H9 (cell line): ENCODE measurements at regions not wholly inside any gene's neighbourhood (a gene's known extent, or its start where the extent isn't known, plus 50 kb on each side); places are given as distances from the start of the nearest gene placed in this dataset.

ENCODE experiments used
- DNase-seq: peaks from one replicate; pipeline ENCODE4 v3.0.0-alpha.2; 2017
- H2AFZ ChIP-seq: one replicate; pipeline ENCODE4 v1.6.1; 2013; ENCODE audit warnings: mild to moderate bottlenecking, low read length, control low read depth, moderate library complexity
- H2AK5ac ChIP-seq: 2 replicates; pipeline ENCODE4 v1.6.1; 2013; ENCODE audit warnings: low read length, control low read depth, mixed read lengths; ENCODE audit not compliant: insufficient read length
- H2BK120ac ChIP-seq: one replicate; pipeline ENCODE4 v1.6.1; 2013; ENCODE audit warnings: low read depth, mild to moderate bottlenecking, low read length, control low read depth, inconsistent platforms; ENCODE audit not compliant: poor library complexity, severe bottlenecking
- H2BK12ac ChIP-seq: 2 replicates; pipeline ENCODE4 v1.6.1; 2013; ENCODE audit warnings: low read length, control low read depth, mixed read lengths, low read depth; ENCODE audit not compliant: insufficient read length
- H2BK15ac ChIP-seq: 2 replicates; pipeline ENCODE4 v1.6.1; 2013; ENCODE audit warnings: low read depth, low read length, control low read depth
- H2BK20ac ChIP-seq: one replicate; pipeline ENCODE4 v1.6.1; 2013; ENCODE audit warnings: low read depth, mild to moderate bottlenecking, low read length, control low read depth, inconsistent platforms; ENCODE audit not compliant: poor library complexity, severe bottlenecking
- H2BK5ac ChIP-seq: 2 replicates; pipeline ENCODE4 v1.6.1; 2013; ENCODE audit warnings: low read length, control low read depth, mixed read lengths; ENCODE audit not compliant: insufficient read length
- H3K14ac ChIP-seq: 2 replicates; pipeline ENCODE4 v1.6.1; 2013; ENCODE audit warnings: low read length, control low read depth; ENCODE audit not compliant: insufficient read depth
- H3K18ac ChIP-seq: 2 replicates; pipeline ENCODE4 v1.6.1; 2013; ENCODE audit warnings: low read depth, mild to moderate bottlenecking, mixed read lengths, low read length, control low read depth; ENCODE audit not compliant: insufficient read length
- H3K23ac ChIP-seq: 2 replicates; pipeline ENCODE4 v1.6.1; 2013; ENCODE audit warnings: low read length, control low read depth, mixed read lengths, low read depth; ENCODE audit not compliant: insufficient read length
- H3K23me2 ChIP-seq: 2 replicates; pipeline ENCODE4 v1.6.1; 2013; ENCODE audit warnings: low read depth, mild to moderate bottlenecking, mixed read lengths, low read length, control low read depth; ENCODE audit not compliant: insufficient read length, poor library complexity, severe bottlenecking
- H3K27ac ChIP-seq: 2 replicates; pipeline ENCODE4 v1.5.1; 2013; ENCODE audit warnings: low read length, control low read depth, mixed read lengths, low read depth; ENCODE audit not compliant: insufficient read length
- H3K27me3 ChIP-seq: 2 replicates; pipeline ENCODE4 v1.6.1; 2013; ENCODE audit warnings: low read length, control low read depth, inconsistent platforms; ENCODE audit not compliant: insufficient read depth
- H3K4ac ChIP-seq: 2 replicates; pipeline ENCODE4 v1.6.1; 2013; ENCODE audit warnings: low read depth, mild to moderate bottlenecking, control low read depth, inconsistent platforms, low read length, moderate library complexity
- H3K4me1 ChIP-seq: 2 replicates; pipeline ENCODE4 v1.6.1; 2013; ENCODE audit warnings: low read length, control low read depth, inconsistent platforms; ENCODE audit not compliant: insufficient read depth
- H3K4me2 ChIP-seq: 2 replicates; pipeline ENCODE4 v1.6.1; 2013; ENCODE audit warnings: low read length, control low read depth, mixed read lengths; ENCODE audit not compliant: insufficient read length, insufficient read depth
- H3K56ac ChIP-seq: 2 replicates; pipeline ENCODE4 v1.6.1; 2013; ENCODE audit warnings: low read depth, mild to moderate bottlenecking, mixed read lengths, low read length, control low read depth; ENCODE audit not compliant: insufficient read length
- H3K79me1 ChIP-seq: 2 replicates; pipeline ENCODE4 v1.6.1; 2013; ENCODE audit warnings: low read depth, mild to moderate bottlenecking, moderate library complexity, low read length, control low read depth, inconsistent platforms; ENCODE audit not compliant: insufficient read depth, poor library complexity, severe bottlenecking
- H3K79me2 ChIP-seq: 2 replicates; pipeline ENCODE4 v1.6.1; 2013; ENCODE audit warnings: low read length, control low read depth, inconsistent platforms; ENCODE audit not compliant: insufficient read depth
- H3K9ac ChIP-seq: 2 replicates; pipeline ENCODE4 v1.6.1; 2013; ENCODE audit warnings: low read length, control low read depth, mixed read lengths; ENCODE audit not compliant: insufficient read length; ENCODE audit errors: extremely low read depth
- H3K9me3 ChIP-seq: one replicate; pipeline ENCODE4 v1.6.1; 2013; ENCODE audit warnings: low read depth, low read length, inconsistent platforms; ENCODE audit not compliant: control insufficient read depth
- H3T11ph ChIP-seq: one replicate; pipeline ENCODE4 v1.6.1; 2013; ENCODE audit warnings: mild to moderate bottlenecking, low read length, control low read depth, inconsistent platforms
- H4K20me1 ChIP-seq: one replicate; pipeline ENCODE4 v1.6.1; 2013; ENCODE audit not compliant: control insufficient read depth, insufficient read length, insufficient read depth
- H4K5ac ChIP-seq: 2 replicates; pipeline ENCODE4 v1.6.1; 2013; ENCODE audit warnings: low read depth, mild to moderate bottlenecking, mixed read lengths, low read length, control low read depth; ENCODE audit not compliant: insufficient read length
- H4K8ac ChIP-seq: replicated peaks from 2 replicates; pipeline ENCODE4 v1.6.1; 2013; ENCODE audit warnings: low read length, control low read depth, mixed read lengths, low read depth; ENCODE audit not compliant: insufficient read length
- H4K91ac ChIP-seq: 2 replicates; pipeline ENCODE4 v1.6.1; 2013; ENCODE audit warnings: low read depth, mild to moderate bottlenecking, moderate library complexity, mixed read lengths, low read length, control low read depth; ENCODE audit not compliant: insufficient read length
- H3K27ac Mint-ChIP-seq, 3 experiments: 2 replicates in 2 of 3; 3 replicates in 1 of 3; pipeline ENCODE4 v1.8.0; 2020 to 2021; ENCODE audit warnings: mixed read lengths in 3 of 3, mild to moderate bottlenecking in 1 of 3, moderate library complexity in 1 of 3
- H3K27me3 Mint-ChIP-seq: 2 replicates; pipeline ENCODE4 v1.8.0; 2021; ENCODE audit warnings: low read depth, mild to moderate bottlenecking, moderate library complexity, mixed read lengths
- H3K36me3 Mint-ChIP-seq, 3 experiments: 2 replicates in 2 of 3; 3 replicates in 1 of 3; pipeline ENCODE4 v1.8.0; 2020 to 2021; ENCODE audit warnings: low read depth in 3 of 3, mixed read lengths in 3 of 3; ENCODE audit not compliant: insufficient read depth in 1 of 3
- H3K4me1 Mint-ChIP-seq, 2 experiments: 2 replicates each; pipeline ENCODE4 v1.8.0; 2020; ENCODE audit warnings: mixed read lengths in 2 of 2
- H3K4me3 Mint-ChIP-seq, 2 experiments: 2 replicates in 1 of 2; 3 replicates in 1 of 2; pipeline ENCODE4 v1.8.0; 2020 to 2021; ENCODE audit warnings: mild to moderate bottlenecking in 2 of 2, mixed read lengths in 2 of 2, moderate library complexity in 1 of 2
- H3K9me3 Mint-ChIP-seq, 2 experiments: 2 replicates in 1 of 2; 3 replicates in 1 of 2; pipeline ENCODE4 v1.8.0; 2020; ENCODE audit warnings: mild to moderate bottlenecking in 2 of 2, mixed read lengths in 2 of 2, moderate library complexity in 1 of 2
- CTCF ChIP-seq: fragments of 200-600 bp; sonication (generic); conservative IDR thresholded peaks from 3 replicates; pipeline ENCODE4 v1.8.0; 2021; ENCODE audit warnings: antibody characterized with exemption, mild to moderate bottlenecking
- WGBS: extraction: QIAGEN DNeasy Blood & Tissue Kit; methylation state at CpG from one replicate; pipeline ENCODE4 v1.1.7; 2013; ENCODE audit warnings: missing lambda C conversion rate, low lambda C conversion rate, mixed read lengths; ENCODE audit not compliant: insufficient read length; ENCODE audit errors: extremely low coverage; 5-methylcytosine and 5-hydroxymethylcytosine counted together

- H2AFZ ChIP-seq: no peak overlapping the region
- H2AK5ac ChIP-seq: no peak overlapping the region
- H3T11ph ChIP-seq: no peak overlapping the region
- H3K27me3 ChIP-seq: no peaks in the 10 kb centered on the region
- TF ChIP-seq CTCF: no peak
- H3K18ac ChIP-seq: no peak overlapping the region
- no peaks in the 10 kb centered on the region for H3K27me3 Mint-ChIP-seq
- H3K23me2 ChIP-seq: no peaks in the 10 kb centered on the region
- no peak overlapping the region for H4K8ac ChIP-seq
- H3K9ac ChIP-seq: no peak overlapping the region
- no peaks in the 10 kb centered on the region for H3K79me1 ChIP-seq
- no peak for DNase-seq
- H2BK120ac ChIP-seq: no peak overlapping the region
- H3K9me3 ChIP-seq: no peaks in the 10 kb centered on the region
- no peak overlapping the region for H2BK20ac ChIP-seq
- H3K9me3 Mint-ChIP-seq: no peaks in the 10 kb centered on the region
- no peak overlapping the region for H3K4ac ChIP-seq
- H2BK12ac ChIP-seq: no peak overlapping the region
- no peak overlapping the region for H3K27ac ChIP-seq
- no peak overlapping the region for H3K4me3 Mint-ChIP-seq
- H3K4me2 ChIP-seq: no peak overlapping the region
- no peaks in the 10 kb centered on the region for H3K79me2 ChIP-seq
- no peaks in the 10 kb centered on the region for H4K20me1 ChIP-seq
- no peak overlapping the region for H2BK15ac ChIP-seq
- no peak overlapping the region for H2BK5ac ChIP-seq
- H3K4me1 ChIP-seq: peaks cover 3% of the 10 kb centered on the region; the same call in 1 of the 2 replicates
- H3K56ac ChIP-seq: no peak overlapping the region
- no peaks in the 10 kb centered on the region for H3K36me3 Mint-ChIP-seq
- peaks cover 10% of the 10 kb centered on the region in 2 experiments for H3K4me1 Mint-ChIP-seq
- no peak overlapping the region for H4K91ac ChIP-seq
- no peak overlapping the region for H3K14ac ChIP-seq
- no peak overlapping the region for H4K5ac ChIP-seq
- no peak overlapping the region for H3K27ac Mint-ChIP-seq
- no CpG with 5 or more reads among the region's 4 CpGs for WGBS
- no peak overlapping the region for H3K23ac ChIP-seq
Observed at GRCh38 chr1:87905651-87906050, 577.0 kb downstream of the LMO4 start.
